Breast epithelium (tissue), 3 donors: ENCODE measurements at regions not wholly inside any gene's neighbourhood (a gene's known extent, or its start where the extent isn't known, plus 50 kb on each side); places are given as distances from the start of the nearest gene placed in this dataset.

Experiments used
- POLR2A ChIP-seq: fragments of 450-650 bp; IDR thresholded peaks from one replicate; pipeline ENCODE4 v1.6.1; 2016; ENCODE audit warnings: antibody characterized with exemption, mild to moderate bottlenecking, moderate library complexity
- TF ChIP-seq, protein P1 (sequence below), 3 donors: fragments of 450-650 bp; IDR thresholded peaks; one replicate each; pipeline ENCODE4 v1.5.1; 2016 to 2017; ENCODE audit warnings: antibody characterized with exemption in 3 of 3, mild to moderate bottlenecking in 3 of 3, moderate library complexity in 3 of 3

DNA sequence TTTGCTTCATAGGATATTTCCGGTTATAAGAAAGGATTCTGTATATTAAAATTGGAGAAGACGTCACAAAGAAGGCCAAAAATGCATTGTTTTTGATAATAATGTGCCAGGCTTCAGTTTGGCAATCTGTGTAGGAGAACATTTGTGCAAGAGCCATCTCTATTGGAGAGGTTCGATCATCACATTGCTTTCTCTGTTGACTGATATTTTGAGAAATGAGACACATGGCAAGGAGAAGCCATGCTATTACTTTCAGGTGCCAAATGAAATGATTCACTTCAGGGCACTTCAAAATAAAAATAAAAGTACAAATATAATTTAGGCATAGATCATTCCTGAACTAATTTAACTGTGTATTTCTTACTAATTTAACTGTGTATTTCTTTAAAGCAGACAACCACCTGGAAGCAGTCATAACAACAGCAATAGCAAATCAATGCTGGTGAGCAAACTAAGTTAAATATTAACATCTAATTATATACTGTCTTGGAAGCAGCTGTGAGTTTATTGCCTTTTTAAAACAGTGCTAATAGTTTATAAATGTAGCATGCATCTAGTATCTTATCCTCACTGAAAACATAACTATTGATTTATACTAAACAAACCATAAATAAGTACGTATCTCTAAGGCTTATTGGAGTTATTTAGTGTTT lies 50.2 kb upstream of the CHST9 start:
- TF ChIP-seq, protein P1, sequence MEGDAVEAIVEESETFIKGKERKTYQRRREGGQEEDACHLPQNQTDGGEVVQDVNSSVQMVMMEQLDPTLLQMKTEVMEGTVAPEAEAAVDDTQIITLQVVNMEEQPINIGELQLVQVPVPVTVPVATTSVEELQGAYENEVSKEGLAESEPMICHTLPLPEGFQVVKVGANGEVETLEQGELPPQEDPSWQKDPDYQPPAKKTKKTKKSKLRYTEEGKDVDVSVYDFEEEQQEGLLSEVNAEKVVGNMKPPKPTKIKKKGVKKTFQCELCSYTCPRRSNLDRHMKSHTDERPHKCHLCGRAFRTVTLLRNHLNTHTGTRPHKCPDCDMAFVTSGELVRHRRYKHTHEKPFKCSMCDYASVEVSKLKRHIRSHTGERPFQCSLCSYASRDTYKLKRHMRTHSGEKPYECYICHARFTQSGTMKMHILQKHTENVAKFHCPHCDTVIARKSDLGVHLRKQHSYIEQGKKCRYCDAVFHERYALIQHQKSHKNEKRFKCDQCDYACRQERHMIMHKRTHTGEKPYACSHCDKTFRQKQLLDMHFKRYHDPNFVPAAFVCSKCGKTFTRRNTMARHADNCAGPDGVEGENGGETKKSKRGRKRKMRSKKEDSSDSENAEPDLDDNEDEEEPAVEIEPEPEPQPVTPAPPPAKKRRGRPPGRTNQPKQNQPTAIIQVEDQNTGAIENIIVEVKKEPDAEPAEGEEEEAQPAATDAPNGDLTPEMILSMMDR (IDR thresholded peaks at IDR 0.05), result no peak
- TF ChIP-seq POLR2A, result no peak
